Astrocyte of the cerebellum (primary cell): ENCODE measurements at regions not wholly inside any gene's neighbourhood (a gene's known extent, or its start where the extent isn't known, plus 50 kb on each side); places are given as distances from the start of the nearest gene placed in this dataset.

Experiments
- DNase-seq: peaks from one replicate; pipeline ENCODE4 v3.0.0-alpha.2; 2011; ENCODE audit warnings: low read depth
- H3K4me3 ChIP-seq: 2 replicates; pipeline ENCODE4 v1.5.1; 2011; ENCODE audit warnings: mild to moderate bottlenecking, low read depth, low read length, moderate library complexity
- in situ Hi-C: cut with HindIII; loops from 2 replicates; pipeline ENCODE4 v1.10.0; 2017; ENCODE audit warnings: low sequenced_read_pairs
- TF ChIP-seq, protein P1 (sequence below): IDR thresholded peaks from 2 replicates; pipeline ENCODE4 v1.5.1; 2012; ENCODE audit warnings: low read length, low read depth, moderate library complexity, mild to moderate bottlenecking; ENCODE audit errors: missing control alignments

DNA sequence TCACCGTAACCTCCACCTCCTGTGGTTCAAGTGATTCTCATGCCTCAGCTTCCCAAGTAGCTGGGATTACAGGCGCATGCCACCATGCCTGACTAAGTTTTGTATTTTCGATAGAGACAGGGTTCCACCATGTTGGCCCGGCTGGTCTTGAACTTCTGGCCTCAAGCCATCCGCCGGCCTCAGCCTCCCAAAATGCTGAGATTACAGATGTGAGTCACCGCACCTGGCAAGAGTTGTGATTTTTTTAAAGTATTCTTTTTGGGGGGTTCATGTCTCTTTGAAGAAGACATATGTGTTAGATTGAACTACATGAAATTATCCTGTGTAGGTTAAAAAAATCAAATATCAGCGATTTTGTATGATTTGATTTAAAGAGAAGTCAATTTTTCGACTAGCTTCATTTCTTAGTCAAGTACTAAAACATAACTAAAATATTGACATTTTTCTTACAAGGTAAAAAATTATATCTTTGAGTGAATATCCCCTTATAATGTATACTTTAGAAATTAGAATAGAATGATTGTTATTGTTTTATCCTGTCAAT, 60.3 kb upstream of the ANTXR2 start:
- TF ChIP-seq, protein P1, sequence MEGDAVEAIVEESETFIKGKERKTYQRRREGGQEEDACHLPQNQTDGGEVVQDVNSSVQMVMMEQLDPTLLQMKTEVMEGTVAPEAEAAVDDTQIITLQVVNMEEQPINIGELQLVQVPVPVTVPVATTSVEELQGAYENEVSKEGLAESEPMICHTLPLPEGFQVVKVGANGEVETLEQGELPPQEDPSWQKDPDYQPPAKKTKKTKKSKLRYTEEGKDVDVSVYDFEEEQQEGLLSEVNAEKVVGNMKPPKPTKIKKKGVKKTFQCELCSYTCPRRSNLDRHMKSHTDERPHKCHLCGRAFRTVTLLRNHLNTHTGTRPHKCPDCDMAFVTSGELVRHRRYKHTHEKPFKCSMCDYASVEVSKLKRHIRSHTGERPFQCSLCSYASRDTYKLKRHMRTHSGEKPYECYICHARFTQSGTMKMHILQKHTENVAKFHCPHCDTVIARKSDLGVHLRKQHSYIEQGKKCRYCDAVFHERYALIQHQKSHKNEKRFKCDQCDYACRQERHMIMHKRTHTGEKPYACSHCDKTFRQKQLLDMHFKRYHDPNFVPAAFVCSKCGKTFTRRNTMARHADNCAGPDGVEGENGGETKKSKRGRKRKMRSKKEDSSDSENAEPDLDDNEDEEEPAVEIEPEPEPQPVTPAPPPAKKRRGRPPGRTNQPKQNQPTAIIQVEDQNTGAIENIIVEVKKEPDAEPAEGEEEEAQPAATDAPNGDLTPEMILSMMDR: no peak
- in situ Hi-C loops: no loop called here
- DNase-seq: no peak
- no peak overlapping the region for H3K4me3 ChIP-seq

DNA sequence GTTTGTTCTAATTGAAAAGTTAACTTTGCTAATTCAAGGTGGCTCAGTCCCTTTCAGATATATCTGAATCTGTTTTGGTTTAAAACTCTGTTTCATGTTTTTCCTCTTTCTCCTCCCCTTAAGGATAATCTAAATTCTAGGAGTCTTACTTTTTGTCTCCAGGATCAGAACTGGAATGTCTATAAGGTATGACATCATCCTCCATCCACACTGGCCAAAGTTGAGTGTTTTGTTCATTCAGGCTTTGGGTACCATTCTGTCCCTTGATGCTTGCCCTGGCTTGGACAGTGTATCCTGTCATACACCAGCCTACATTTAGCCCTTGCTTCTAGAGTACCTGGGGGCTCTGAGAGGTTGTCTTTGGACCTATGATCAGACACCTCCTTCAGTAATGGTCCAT, 56.8 kb upstream of the ANTXR2 start:
- in situ Hi-C loops: no loop called here
- TF ChIP-seq, protein P1: no peak
- no peak overlapping the region for H3K4me3 ChIP-seq
- no peak for DNase-seq

DNA sequence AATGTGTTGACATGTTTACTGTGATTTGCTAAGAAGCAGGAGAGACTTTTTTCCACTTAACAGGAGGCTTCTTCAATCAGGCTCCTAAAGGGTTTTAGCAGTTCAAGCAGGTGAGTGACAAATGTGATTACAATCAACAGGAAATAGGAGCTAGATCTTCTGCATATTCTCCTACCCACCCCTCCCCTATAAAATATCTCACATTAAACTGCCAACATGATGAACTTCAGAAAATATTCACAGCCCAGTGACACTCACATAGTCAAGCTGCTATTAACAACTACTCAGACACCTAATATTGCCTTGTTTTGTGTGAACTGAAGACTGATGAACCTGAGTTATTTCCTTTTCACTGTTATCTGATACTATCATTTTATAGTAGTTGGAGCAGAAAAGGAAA, 55.9 kb upstream of the ANTXR2 start:
- DNase-seq: no peak
- H3K4me3 ChIP-seq: no peak overlapping the region
- in situ Hi-C loops: no loop called here
- TF ChIP-seq, protein P1: no peak

DNA sequence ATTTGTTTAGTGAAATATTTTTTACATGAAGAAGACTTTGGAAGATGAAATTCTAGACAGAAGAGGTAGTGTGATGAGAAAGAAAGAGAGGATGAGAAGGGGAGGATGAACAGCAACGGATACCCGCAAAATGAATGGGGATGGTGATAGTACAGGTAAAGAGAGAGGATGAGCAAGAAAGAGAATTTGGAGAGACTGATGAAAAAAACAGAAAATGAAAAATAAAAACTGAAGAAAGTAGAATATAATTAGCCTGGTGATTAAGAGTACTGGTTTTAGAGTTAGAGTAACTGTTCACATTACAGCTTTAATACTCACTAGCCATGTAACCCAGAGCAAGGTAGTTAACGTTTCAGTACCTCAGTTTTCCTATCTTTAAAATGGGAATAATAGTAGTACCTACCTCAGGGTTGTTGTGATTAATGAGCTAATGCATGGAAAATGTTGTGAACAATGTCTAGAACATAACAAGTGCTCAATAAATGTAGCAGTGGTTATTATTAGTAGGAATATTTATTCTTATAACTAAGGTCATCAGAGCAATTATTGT, 54.9 kb upstream of the ANTXR2 start:
- in situ Hi-C loops: no loop called here
- DNase-seq: no peak
- no peak overlapping the region for H3K4me3 ChIP-seq
- TF ChIP-seq, protein P1: no peak

DNA sequence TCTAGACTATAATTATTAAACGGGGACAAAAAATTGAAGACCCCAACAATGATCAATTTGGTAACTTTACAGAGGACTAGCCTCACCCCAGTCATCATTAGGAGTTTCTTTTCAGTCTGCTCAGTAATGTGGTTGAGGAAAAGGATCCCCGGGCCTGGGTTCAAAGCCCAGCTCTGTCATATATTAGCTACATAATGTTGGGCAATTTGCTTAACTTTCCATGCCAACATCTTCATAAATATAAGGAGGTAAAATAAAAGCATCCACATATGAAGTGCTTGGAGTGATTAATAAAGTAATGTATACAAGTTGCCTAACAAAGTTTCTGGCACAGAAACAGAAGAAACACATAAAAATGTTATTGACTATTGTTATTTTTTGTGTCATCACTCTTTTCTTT, 53.4 kb upstream of the ANTXR2 start:
- TF ChIP-seq, protein P1: no peak
- in situ Hi-C loops: no loop called here
- H3K4me3 ChIP-seq: no peak overlapping the region
- DNase-seq: no peak

DNA sequence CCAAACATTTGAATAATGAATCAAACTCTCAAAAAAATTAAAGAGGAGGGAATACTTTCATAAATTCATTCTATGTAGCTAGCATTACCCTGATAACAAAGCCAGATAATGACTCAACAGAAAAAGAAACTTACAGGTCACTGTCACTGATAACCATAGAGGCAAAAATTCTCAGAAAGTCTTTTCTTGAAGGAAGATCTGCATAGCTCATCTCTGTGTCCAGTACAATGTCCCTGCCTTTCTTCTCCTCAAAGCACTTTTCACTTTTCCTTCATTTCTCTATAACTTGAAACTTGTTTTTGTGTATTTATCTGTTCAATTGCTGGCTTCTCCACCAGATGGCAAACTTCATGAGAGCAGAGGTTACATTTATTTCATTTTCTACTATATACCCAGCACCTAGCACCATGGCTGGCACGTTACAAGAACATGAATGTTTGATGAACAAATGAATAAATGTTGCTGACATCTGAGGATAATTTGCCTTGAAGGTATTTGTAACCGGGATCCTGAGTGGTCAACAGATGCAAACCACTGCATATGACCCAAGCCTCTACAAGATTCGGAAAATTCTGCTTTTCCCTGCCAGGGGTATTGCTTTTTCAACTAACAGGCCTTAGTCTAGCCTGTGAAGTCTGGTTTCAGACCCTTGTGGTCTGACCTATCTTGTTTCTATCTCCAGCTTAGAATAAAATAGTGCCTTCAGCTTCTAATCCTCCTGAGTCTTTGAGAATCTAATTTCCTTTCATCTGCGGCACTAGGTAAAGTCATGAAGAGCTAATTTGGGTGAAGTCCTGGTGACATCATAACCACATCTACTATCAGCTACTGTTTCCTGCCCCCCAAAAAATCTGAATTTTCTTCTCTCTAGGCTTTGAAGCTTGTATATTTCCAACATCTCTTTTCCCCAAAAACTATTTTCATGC, 52.5 kb upstream of the ANTXR2 start:
- TF ChIP-seq, protein P1: peak; percentile 59
- peak; percentile 15 for DNase-seq
- no peak overlapping the region for H3K4me3 ChIP-seq
- in situ Hi-C loops: no loop called here
